HEK293T (cell line): ENCODE measurements at regions not wholly inside any gene's neighbourhood (a gene's known extent, or its start where the extent isn't known, plus 50 kb on each side); places are given as distances from the start of the nearest gene placed in this dataset.

Experiments
- ARNT ChIP-seq: fragments of 450-650 bp; IDR thresholded peaks from 2 replicates; pipeline ENCODE4 v1.6.1; 2017; ENCODE audit warnings: mild to moderate bottlenecking
- BHLHE40 ChIP-seq: fragments of 450-650 bp; IDR thresholded peaks from 2 replicates; pipeline ENCODE4 v1.6.1; 2016; ENCODE audit warnings: mild to moderate bottlenecking, moderate library complexity, borderline replicate concordance
- CTBP1 ChIP-seq: fragments of 450-650 bp; IDR thresholded peaks from 2 replicates; pipeline ENCODE4 v1.6.1; 2016; ENCODE audit warnings: borderline replicate concordance
- ELF4 ChIP-seq: fragments of 450-650 bp; IDR thresholded peaks from 2 replicates; pipeline ENCODE4 v1.6.1; 2017; ENCODE audit warnings: antibody characterized with exemption
- FOXA1 ChIP-seq: fragments of 450-650 bp; IDR thresholded peaks from 2 replicates; pipeline ENCODE4 v1.6.1; 2016; ENCODE audit warnings: mild to moderate bottlenecking
- FOXK2 ChIP-seq: fragments of 450-650 bp; IDR thresholded peaks from 2 replicates; pipeline ENCODE4 v1.6.1; 2016; ENCODE audit warnings: mild to moderate bottlenecking
- FOXM1 ChIP-seq: fragments of 450-650 bp; IDR thresholded peaks from 2 replicates; pipeline ENCODE4 v1.6.1; 2017; ENCODE audit warnings: mild to moderate bottlenecking, borderline replicate concordance
- HDGF ChIP-seq: fragments of 450-650 bp; IDR thresholded peaks from 2 replicates; pipeline ENCODE4 v1.6.1; 2017; ENCODE audit warnings: antibody characterized with exemption, borderline replicate concordance
- LEF1 ChIP-seq: fragments of 450-650 bp; IDR thresholded peaks from 2 replicates; pipeline ENCODE4 v1.6.1; 2017; ENCODE audit warnings: mild to moderate bottlenecking, borderline replicate concordance
- NFRKB ChIP-seq: fragments of 450-650 bp; IDR thresholded peaks from 2 replicates; pipeline ENCODE4 v1.6.1; 2016; ENCODE audit warnings: mild to moderate bottlenecking, moderate library complexity
- SP1 ChIP-seq: fragments of 450-650 bp; IDR thresholded peaks from 2 replicates; pipeline ENCODE4 v1.6.1; 2017
- SUZ12 ChIP-seq: fragments of 450-650 bp; IDR thresholded peaks from 2 replicates; pipeline ENCODE4 v1.6.1; 2016; ENCODE audit warnings: mild to moderate bottlenecking
- TARDBP ChIP-seq: fragments of 450-650 bp; IDR thresholded peaks from 2 replicates; pipeline ENCODE4 v1.6.1; 2016
- ZNF384 ChIP-seq: fragments of 450-650 bp; IDR thresholded peaks from 2 replicates; pipeline ENCODE4 v1.6.1; 2016

GRCh38 chr4:61044837-61045236 is 155.3 kb upstream of the ADGRL3 start:
- TF ChIP-seq BHLHE40 (no peak), ZNF384 (no peak), LEF1 (no peak), FOXK2 (no peak), FOXA1 (no peak), TARDBP (no peak), HDGF (no peak), FOXM1 (no peak), SP1 (no peak), ARNT (no peak), CTBP1 (no peak), SUZ12 (no peak), NFRKB (no peak), ELF4 (no peak)
